Keratinocyte (primary cell): ENCODE measurements at regions not wholly inside any gene's neighbourhood (a gene's known extent, or its start where the extent isn't known, plus 50 kb on each side); places are given as distances from the start of the nearest gene placed in this dataset.
"Not testable (repeated sequence)": the region's sequence is repeated elsewhere in the genome, so short reads cannot be mapped to it uniquely, and the experiment has no call there.

ENCODE experiments used
- CTCF ChIP-seq, 3 experiments: IDR thresholded peaks in 1 of 3; conservative IDR thresholded peaks in 1 of 3; optimal IDR thresholded peaks in 1 of 3; 2 replicates in 2 of 3; 3 replicates in 1 of 3; pipeline versions ENCODE3 to v1.5.1; 2011; ENCODE audit warnings: low read length in 3 of 3, mild to moderate bottlenecking in 3 of 3, moderate library complexity in 2 of 3, control low read depth in 1 of 3, inconsistent platforms in 1 of 3; ENCODE audit not compliant: insufficient read depth in 2 of 3; ENCODE audit errors: extremely low read depth in 1 of 3
- EZH2 ChIP-seq: IDR thresholded peaks from one replicate; pipeline ENCODE4 v1.6.1; 2012; ENCODE audit warnings: inconsistent platforms, mild to moderate bottlenecking, low read length, moderate library complexity

- TF ChIP-seq CTCF (optimal IDR thresholded peaks at IDR 0.05 in 1 of 3, IDR thresholded peaks at IDR 0.05 in 1 of 3, conservative IDR thresholded peaks at IDR 0.05 in 1 of 3; ENCODE audit: extremely low read depth in 1 of 3, insufficient read depth in 2 of 3, low read length in 3 of 3); EZH2: not testable (repeated sequence)
Observed at GRCh38 chrX:101738867-101739266, 79.2 kb upstream of the ARMCX2 start.
